GM12878 (cell line): ENCODE measurements at regions not wholly inside any gene's neighbourhood (a gene's known extent, or its start where the extent isn't known, plus 50 kb on each side); places are given as distances from the start of the nearest gene placed in this dataset.

Experiments used
- CREM ChIP-seq: IDR thresholded peaks from 2 replicates; pipeline ENCODE4 v1.6.1; 2014; ENCODE audit warnings: antibody characterized with exemption, low read depth
- FOXM1 ChIP-seq: IDR thresholded peaks from 2 replicates; pipeline ENCODE4 v1.6.1; 2012; ENCODE audit warnings: low read depth, mild to moderate bottlenecking, inconsistent platforms, low read length, moderate library complexity
- IRF3 ChIP-seq: fragments of 450-650 bp; IDR thresholded peaks from 2 replicates; pipeline ENCODE4 v1.6.1; 2014; ENCODE audit warnings: mild to moderate bottlenecking
- NFXL1 ChIP-seq: fragments of 450-650 bp; IDR thresholded peaks from 2 replicates; pipeline ENCODE4 v1.6.1; 2017; ENCODE audit warnings: antibody characterized with exemption, mild to moderate bottlenecking, borderline replicate concordance
- NRF1 ChIP-seq: conservative IDR thresholded peaks from 2 replicates; pipeline ENCODE4 v1.6.1; 2011; ENCODE audit warnings: mild to moderate bottlenecking, low read depth, low read length, improper control_type of control experiment
- PBX3 ChIP-seq: IDR thresholded peaks from 2 replicates; pipeline ENCODE4 v1.6.1; 2011; ENCODE audit warnings: mild to moderate bottlenecking, low read depth, low read length, moderate library complexity; ENCODE audit not compliant: insufficient replicate concordance
- POLR2A ChIP-seq: IDR thresholded peaks from 2 replicates; pipeline ENCODE4 v1.6.1; 2011; ENCODE audit warnings: low read depth, mild to moderate bottlenecking, low read length
- RAD21 ChIP-seq: IDR thresholded peaks from 2 replicates; pipeline ENCODE4 v1.6.1; 2011; ENCODE audit warnings: mild to moderate bottlenecking, low read depth, low read length, moderate library complexity; ENCODE audit not compliant: insufficient read depth
- SIN3A ChIP-seq: IDR thresholded peaks from 2 replicates; pipeline ENCODE4 v1.6.1; 2012; ENCODE audit warnings: low read depth, low read length, improper control_type of control experiment
- SMC3 ChIP-seq: IDR thresholded peaks from 2 replicates; pipeline ENCODE4 v1.6.1; 2011; ENCODE audit warnings: low read length, improper control_type of control experiment, borderline replicate concordance
- SRF ChIP-seq, 2 experiments: IDR thresholded peaks; 2 replicates each; pipeline ENCODE4 v1.6.1; 2011; ENCODE audit warnings: low read depth in 2 of 2, low read length in 2 of 2, mild to moderate bottlenecking in 1 of 2, moderate library complexity in 1 of 2
- SUZ12 ChIP-seq: fragments of 200-600 bp; sonication (generic); IDR thresholded peaks from one replicate; pipeline ENCODE4 v1.6.1; 2018; ENCODE audit warnings: antibody characterized with exemption, mild to moderate bottlenecking; ENCODE audit not compliant: unreplicated experiment
- ZBTB11 ChIP-seq: fragments of 450-650 bp; formaldehyde crosslinking; IDR thresholded peaks from 2 replicates; pipeline ENCODE4 v1.5.0; 2022; ENCODE audit warnings: mild to moderate bottlenecking, missing genetic modification characterization
- ZNF384 ChIP-seq: IDR thresholded peaks from 2 replicates; pipeline ENCODE4 v1.6.1; 2012; ENCODE audit warnings: low read depth, mild to moderate bottlenecking, low read length, improper control_type of control experiment, borderline replicate concordance

GRCh38 chr1:79215311-79215710 is 208.8 kb upstream of the ADGRL4 start:
- TF ChIP-seq POLR2A (no peak), PBX3 (no peak), NRF1 (no peak), FOXM1 (no peak), SMC3 (no peak), RAD21 (no peak), CREM (no peak), ZNF384 (no peak), SRF (IDR thresholded peaks at IDR 0.05; ENCODE audit: low read depth in 2 of 2, low read length in 2 of 2) (no peak), NFXL1 (no peak), SUZ12 (no peak), ZBTB11 (no peak), IRF3 (no peak), SIN3A (no peak)
